GM12872 (cell line): ENCODE measurements at regions not wholly inside any gene's neighbourhood (a gene's known extent, or its start where the extent isn't known, plus 50 kb on each side); places are given as distances from the start of the nearest gene placed in this dataset.

Experiments used
- CTCF ChIP-seq: IDR thresholded peaks from 3 replicates; pipeline ENCODE4 v1.5.1; 2011; ENCODE audit warnings: low read depth, mild to moderate bottlenecking, low read length, moderate library complexity; ENCODE audit not compliant: insufficient read depth

- no peak for TF ChIP-seq CTCF
Observed at GRCh38 chr4:158958489-158959270, 144.2 kb upstream of the RAPGEF2 start.

GRCh38 chr4:158962393-158962792 lies 140.5 kb upstream of the RAPGEF2 start:
- no peak for TF ChIP-seq CTCF

GRCh38 chr4:158964114-158964727 lies 138.7 kb upstream of the RAPGEF2 start:
- no peak for TF ChIP-seq CTCF

GRCh38 chr4:158964728-158965124 lies 138.2 kb upstream of the RAPGEF2 start:
- TF ChIP-seq CTCF = no peak

- TF ChIP-seq CTCF = no peak
Observed at GRCh38 chr4:158965226-158965625, 137.7 kb upstream of the RAPGEF2 start.

GRCh38 chr4:158966091-158966490 lies 136.8 kb upstream of the RAPGEF2 start:
- no peak for TF ChIP-seq CTCF

GRCh38 chr4:158968961-158969360 lies 133.9 kb upstream of the RAPGEF2 start:
- no peak for TF ChIP-seq CTCF
